GM13976 (cell line): ENCODE measurements at regions not wholly inside any gene's neighbourhood (a gene's known extent, or its start where the extent isn't known, plus 50 kb on each side); places are given as distances from the start of the nearest gene placed in this dataset.
"Not testable (repeated sequence)": the region's sequence is repeated elsewhere in the genome, so short reads cannot be mapped to it uniquely, and the experiment has no call there.

Source experiments
- DNase-seq: peaks from one replicate; pipeline ENCODE4 v3.0.0; 2012; ENCODE audit warnings: low spot score
- CTCF ChIP-seq: IDR thresholded peaks from 2 replicates; pipeline ENCODE4 v1.5.1; 2012; ENCODE audit warnings: borderline replicate concordance, mild to moderate bottlenecking; ENCODE audit not compliant: insufficient read depth; ENCODE audit errors: extremely low read depth, missing control alignments, control extremely low read depth
- in situ Hi-C: fragments of 300-500 bp; cut with MboI; formaldehyde crosslinking; loops from one replicate; pipeline ENCODE4 v1.12.0; 2022; ENCODE audit warnings: low sequenced_read_pairs, mixed read lengths, inconsistent platforms; ENCODE audit not compliant: unreplicated experiment

GRCh38 chr21:10445685-10446084, 75.7 kb upstream of the TPTE start:
- in situ Hi-C loops, DNase-seq: not testable (repeated sequence)

GRCh38 chr21:10449451-10449850, 71.9 kb upstream of the TPTE start:
- in situ Hi-C loops = not testable (repeated sequence)

GRCh38 chr21:10451274-10451673, 70.1 kb upstream of the TPTE start:
- not testable (repeated sequence) for DNase-seq

More at GRCh38 chr21:10449451-10449850, 71.9 kb upstream of the TPTE start:
- DNase-seq = not testable (repeated sequence)

GRCh38 chr21:10457765-10458164, 63.6 kb upstream of the TPTE start:
- in situ Hi-C loops, DNase-seq: not testable (repeated sequence)

More at GRCh38 chr21:10451274-10451673, 70.1 kb upstream of the TPTE start:
- in situ Hi-C loops = not testable (repeated sequence)

GRCh38 chr21:10460957-10461356, 60.4 kb upstream of the TPTE start:
- DNase-seq, in situ Hi-C loops: not testable (repeated sequence)

- DNase-seq, in situ Hi-C loops: not testable (repeated sequence)
Observed at GRCh38 chr21:10461445-10461844, 59.9 kb upstream of the TPTE start.

GRCh38 chr21:10463156-10463555, 58.2 kb upstream of the TPTE start:
- no peak for TF ChIP-seq CTCF
- in situ Hi-C loops = no loop called here
- no peak for DNase-seq

- no peak for DNase-seq
- no peak for TF ChIP-seq CTCF
- in situ Hi-C loops = no loop called here
Observed at GRCh38 chr21:10464975-10465374, 56.4 kb upstream of the TPTE start.

GRCh38 chr21:10465524-10466110, 55.8 kb upstream of the TPTE start:
- in situ Hi-C loops, DNase-seq: not testable (repeated sequence)

GRCh38 chr21:10466200-10466599, 55.2 kb upstream of the TPTE start:
- in situ Hi-C loops = no loop called here
- no peak for TF ChIP-seq CTCF
- no peak for DNase-seq
